ENCODE measurements at regions not wholly inside any gene's neighbourhood (a gene's known extent, or its start where the extent isn't known, plus 50 kb on each side); places are given as distances from the start of the nearest gene placed in this dataset.

DNA sequence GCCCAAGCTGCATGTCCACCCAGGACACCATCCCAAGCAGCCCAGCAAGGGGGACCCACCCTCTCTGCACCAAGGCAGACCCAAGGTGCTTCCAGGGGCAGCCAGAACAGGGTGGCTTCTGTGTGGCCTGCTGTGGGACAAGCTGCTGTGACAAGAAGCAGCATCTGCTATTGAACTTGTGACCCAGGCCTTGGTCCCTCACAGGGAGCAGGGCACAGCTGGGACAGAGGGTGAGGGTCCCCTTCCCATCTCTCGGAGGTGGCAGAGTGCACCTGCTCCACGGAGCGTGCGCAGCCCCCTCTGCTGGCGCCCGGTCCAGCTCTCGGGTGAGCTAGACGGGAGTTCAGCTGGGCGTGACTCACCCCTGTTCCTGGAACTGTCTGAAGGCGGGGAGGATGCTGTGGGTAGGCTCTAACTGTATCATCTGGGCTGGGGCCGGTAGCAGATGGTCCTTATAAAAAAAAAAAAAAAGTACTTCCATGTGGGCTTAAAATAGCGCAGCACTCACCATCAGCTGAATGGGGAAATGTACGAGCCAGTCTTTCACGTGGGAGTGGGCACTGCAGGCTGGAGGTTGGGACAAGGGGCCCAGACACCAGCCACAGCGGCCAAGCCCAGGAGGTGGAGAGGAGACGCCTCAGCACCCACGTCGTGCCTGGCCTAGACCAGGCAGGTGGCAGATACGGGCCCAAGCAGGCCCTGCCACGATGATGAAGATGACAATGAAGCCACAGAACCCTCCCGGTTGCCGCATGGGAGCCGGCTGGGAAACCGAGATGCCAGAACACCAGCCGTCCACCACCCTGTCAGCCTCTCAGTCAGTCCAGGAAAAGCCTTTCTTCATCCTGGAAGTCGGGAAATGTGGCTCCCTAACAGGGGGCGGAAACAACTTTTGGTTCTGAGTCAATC, 136.8 kb upstream of the ID2 start:
- peak; percentile 43 for DNase-seq
- Mint-ChIP-seq H3K4me1 (peaks cover 16 to 34% (median 31%) of the 10 kb centered on the region in 3 donors), H3K27me3 (peaks cover 76 to 87% (median 87%) of the 10 kb centered on the region in 3 donors), H3K9me3 (no peaks in the 10 kb centered on the region), H3K27ac (peak overlapping the region in 4 of 6 donors; percentile 24 to 70 (median 40)), H3K4me3 (no peak overlapping the region), H3K36me3 (peaks cover 0 to 8% of the 10 kb centered on the region in 2 donors)
- ATAC-seq (ENCODE audit: low read depth in 2 of 2) = peak; percentile 78 to 84

DNA sequence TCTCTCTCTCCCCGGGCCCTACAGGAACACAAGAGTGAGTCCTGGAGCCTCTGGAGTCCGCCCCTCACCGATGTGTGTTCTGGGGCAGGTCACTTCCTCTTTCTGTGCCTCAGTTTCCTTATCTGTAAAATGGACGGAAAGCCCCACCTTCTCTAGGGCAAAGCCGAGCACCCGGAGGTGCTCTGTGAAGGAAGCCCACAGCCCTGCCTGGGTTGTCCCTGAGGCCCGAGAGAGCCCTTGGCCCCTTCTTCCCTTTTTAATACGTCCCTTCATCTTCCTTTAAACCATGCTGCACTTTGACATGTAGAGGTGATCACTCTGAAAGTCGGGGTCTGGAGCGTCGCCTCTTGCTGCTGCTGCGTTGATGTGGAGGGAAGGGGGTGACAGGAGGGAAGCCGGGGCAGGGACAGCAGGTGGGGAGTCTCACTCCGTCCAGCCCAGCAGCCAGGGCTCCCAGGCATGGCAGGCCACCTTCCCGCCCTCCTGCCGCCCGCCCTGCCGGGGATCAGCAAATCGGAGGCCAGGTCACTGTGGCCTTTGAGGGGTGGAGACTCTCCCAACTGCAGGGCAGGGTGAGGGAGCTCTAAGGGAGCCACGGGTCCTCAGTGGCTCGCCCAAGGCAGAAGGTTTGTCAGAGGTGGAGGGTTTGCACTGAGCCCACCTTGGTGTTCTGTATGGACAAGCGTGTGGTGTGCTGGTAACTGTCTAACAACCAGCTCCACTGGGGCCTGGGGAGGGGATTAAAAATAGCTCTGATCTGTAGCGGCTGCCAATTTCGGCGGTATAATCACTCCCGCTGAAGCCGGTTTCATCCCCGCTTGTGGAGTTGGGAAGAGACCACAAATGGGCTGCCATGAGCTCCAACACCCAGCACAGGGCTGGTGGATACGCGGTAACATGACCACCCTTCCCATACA, 135.9 kb upstream of the ID2 start:
- Mint-ChIP-seq H3K9me3 (no peaks in the 10 kb centered on the region), H3K4me1 (peaks cover 14 to 34% (median 27%) of the 10 kb centered on the region in 3 donors), H3K27ac (peak overlapping the region in 3 of 6 donors; percentile 53 to 70 (median 65)), H3K27me3 (peaks cover 73 to 82% (median 80%) of the 10 kb centered on the region in 3 donors), H3K36me3 (peaks cover 0 to 8% of the 10 kb centered on the region in 2 donors), H3K4me3 (no peak overlapping the region)
- no peak for ATAC-seq (ENCODE audit: low read depth in 2 of 2)
- DNase-seq = no peak

DNA sequence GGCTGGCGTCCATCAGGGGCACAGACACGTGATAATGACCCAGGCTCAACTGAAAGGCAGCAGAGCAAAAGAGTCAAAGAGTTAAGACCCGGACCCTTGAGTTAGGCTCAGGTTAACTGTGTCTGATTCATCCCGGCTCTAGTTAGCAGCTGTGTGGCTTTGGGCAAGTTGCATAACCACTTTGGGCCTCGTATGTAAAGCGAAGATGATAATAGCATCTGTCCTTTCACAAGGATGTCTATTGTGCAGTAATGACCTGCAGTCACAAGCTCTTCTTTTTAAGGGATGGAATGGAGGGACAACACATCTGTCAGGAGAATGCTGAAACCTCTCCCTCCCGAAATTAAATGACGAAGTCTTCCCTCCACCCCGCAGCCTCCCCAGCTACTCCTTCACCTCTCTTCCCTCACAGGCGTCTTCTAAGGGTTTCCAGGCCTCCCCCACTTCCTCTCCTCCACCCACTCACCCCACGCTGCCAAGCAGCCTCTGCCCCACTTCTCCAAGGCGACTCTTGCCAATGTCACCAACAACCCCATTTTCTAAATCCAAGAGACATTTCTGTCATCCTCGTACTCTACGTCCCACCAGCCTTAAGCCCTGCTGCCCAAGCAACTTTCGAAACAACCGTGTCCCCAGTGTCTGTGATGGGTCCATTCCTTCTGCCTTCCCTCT, 135.1 kb upstream of the ID2 start:
- H3K36me3 Mint-ChIP-seq = peaks cover 0 to 13% of the 10 kb centered on the region in 2 donors
- H3K4me1 Mint-ChIP-seq = peaks cover 17 to 34% (median 27%) of the 10 kb centered on the region in 3 donors
- peak overlapping the region in 1 of 8 donors; percentile 34 for H3K4me3 Mint-ChIP-seq
- peak overlapping the region in 1 of 6 donors; percentile 65 for H3K27ac Mint-ChIP-seq
- no peak for ATAC-seq (ENCODE audit: low read depth in 2 of 2)
- peaks cover 73 to 82% (median 80%) of the 10 kb centered on the region in 3 donors for H3K27me3 Mint-ChIP-seq
- no peak for DNase-seq
- no peaks in the 10 kb centered on the region for H3K9me3 Mint-ChIP-seq

DNA sequence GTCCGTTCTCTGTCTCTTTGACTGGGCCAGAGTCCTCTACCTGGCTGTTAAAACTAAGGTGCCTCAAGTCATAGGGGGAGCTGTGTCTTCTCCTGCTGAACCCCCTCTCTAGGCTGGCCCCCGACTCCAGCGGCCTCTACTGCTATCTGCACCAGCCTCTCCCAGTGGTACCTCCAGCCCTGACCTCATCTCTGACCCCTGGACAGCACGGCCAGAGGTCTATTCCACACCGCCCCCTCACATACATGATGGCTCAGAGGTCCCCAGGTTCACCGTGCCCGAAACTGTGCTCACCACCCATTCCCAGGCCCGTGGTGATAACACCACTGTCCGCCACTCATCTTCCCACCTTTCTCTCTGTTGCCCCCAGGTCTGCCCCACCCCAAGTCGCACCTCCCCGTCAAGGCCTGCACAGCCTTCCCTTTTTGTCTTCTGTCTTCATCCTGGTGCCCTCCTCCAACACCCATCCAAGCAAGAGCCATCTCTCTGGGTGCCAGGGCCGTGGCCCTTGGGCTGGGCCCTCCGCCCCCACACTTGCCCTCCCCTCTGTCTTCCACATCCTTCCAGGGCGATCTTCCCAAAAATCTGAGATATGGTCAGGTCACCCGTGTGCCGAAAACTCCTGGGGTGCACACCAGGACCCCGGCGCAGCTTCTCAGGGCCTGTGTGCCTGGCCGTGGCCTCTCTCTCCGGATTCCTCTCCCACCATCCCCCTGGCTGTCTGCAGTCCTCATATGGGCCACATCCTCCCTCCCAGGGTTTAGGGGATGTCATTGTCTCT, 134.4 kb upstream of the ID2 start:
- Mint-ChIP-seq H3K9me3 (no peaks in the 10 kb centered on the region), H3K4me1 (peaks cover 25 to 39% (median 27%) of the 10 kb centered on the region in 3 donors), H3K27me3 (peaks cover 73 to 82% (median 80%) of the 10 kb centered on the region in 3 donors), H3K36me3 (peaks cover 0 to 17% of the 10 kb centered on the region in 2 donors), H3K4me3 (peak overlapping the region in 1 of 8 donors; percentile 34), H3K27ac (peak overlapping the region in 1 of 6 donors; percentile 68)
- ATAC-seq (ENCODE audit: low read depth in 2 of 2) (no peak), DNase-seq (no peak)

DNA sequence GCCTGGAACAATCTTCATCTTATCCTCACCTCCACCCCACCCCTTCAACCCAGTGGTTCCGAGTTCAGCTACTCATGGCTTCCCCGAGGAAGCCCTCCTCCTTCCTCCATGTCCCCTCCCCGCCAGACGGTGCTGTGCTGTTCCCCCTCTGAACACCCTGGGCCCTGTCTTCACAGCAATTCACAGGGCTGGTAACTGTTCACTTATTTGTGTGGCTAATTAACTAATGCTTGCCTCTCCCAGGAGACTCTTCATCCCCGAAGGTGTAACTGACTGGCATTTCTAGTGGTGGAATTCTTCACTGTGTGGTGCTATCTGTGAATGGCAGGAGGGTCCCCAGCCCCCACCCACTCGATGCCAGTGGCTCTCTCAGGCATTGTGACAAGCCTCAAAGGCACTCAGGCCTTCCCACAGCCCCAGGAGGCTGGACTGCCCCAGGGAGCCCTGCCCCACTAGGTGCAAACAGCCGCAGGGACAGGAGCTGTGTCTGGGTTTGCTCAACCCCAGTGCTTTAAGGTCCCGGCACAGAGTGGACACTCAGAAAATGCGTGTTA, 133.7 kb upstream of the ID2 start:
- DNase-seq (no peak), ATAC-seq (ENCODE audit: low read depth in 2 of 2) (no peak)
- peaks cover 68 to 77% (median 74%) of the 10 kb centered on the region in 3 donors for H3K27me3 Mint-ChIP-seq
- H3K4me3 Mint-ChIP-seq = no peak overlapping the region
- H3K36me3 Mint-ChIP-seq = peaks cover 0 to 17% of the 10 kb centered on the region in 2 donors
- no peaks in the 10 kb centered on the region for H3K9me3 Mint-ChIP-seq
- peak overlapping the region in 1 of 6 donors; percentile 82 for H3K27ac Mint-ChIP-seq
- peaks cover 21 to 34% (median 26%) of the 10 kb centered on the region in 3 donors for H3K4me1 Mint-ChIP-seq

DNA sequence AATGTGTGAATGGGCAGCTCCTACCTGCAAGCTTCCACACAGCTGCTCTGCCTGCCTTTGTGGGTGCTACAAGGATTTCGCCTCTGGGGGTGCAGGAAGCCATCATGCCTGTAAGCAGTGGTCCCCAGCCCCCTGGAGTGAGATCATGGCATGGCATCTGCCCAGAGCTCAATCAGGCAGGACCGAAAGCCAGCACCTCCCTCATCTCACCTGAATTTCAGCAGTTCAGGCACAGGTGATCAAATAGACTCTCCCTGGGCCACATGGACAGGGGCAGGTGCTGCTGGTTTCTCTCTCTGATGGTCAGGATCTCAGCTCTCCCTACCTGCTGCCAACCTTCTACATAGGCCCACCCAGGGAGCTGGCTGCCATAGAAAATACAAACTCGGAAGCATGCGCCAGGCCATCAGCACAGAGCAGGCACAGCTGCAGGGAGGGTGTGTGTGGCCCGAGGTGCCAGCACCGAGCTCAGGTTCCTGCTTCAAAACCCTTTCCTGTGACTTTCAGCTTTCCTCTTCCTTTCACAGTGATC, 133.2 kb upstream of the ID2 start:
- Mint-ChIP-seq H3K9me3 (no peaks in the 10 kb centered on the region), H3K4me1 (peaks cover 15 to 29% (median 22%) of the 10 kb centered on the region in 3 donors), H3K27me3 (peaks cover 68 to 71% (median 71%) of the 10 kb centered on the region in 3 donors), H3K36me3 (peaks cover 0 to 17% of the 10 kb centered on the region in 2 donors), H3K4me3 (no peak overlapping the region), H3K27ac (no peak overlapping the region)
- ATAC-seq (ENCODE audit: low read depth in 2 of 2) = no peak
- no peak for DNase-seq

DNA sequence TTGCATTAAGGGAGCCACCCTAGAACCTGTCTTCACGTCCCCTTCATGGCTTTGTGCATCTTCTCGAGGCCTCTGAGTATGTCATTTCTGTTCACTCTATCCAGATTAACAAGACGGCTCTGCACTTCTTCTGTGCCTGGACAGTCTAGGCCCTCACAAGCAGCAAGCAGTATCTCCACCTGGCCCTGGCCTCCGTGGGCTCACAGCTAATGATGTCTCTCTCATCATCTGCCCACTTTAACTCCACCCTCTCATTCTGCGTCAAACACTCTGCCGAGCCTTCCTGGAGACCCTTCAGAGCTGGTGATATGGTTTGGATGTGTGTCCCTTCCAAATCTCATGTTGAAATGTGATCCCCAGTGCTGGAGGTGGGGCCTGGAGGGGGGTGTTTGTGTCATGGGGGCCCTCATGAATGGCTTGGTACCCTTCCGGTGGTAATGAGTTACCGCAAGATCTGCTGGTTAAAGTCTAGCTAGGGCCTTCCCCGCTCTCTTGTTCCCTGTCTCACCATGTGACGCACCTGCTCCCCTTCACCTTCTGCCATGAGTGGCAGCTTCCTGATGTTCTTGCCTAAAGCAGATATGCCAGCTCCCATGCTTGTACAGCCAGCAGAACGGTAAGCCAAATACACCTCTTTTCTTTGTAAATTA, 132.5 kb upstream of the ID2 start:
- Mint-ChIP-seq H3K36me3 (peaks cover 0 to 17% of the 10 kb centered on the region in 2 donors), H3K27ac (no peak overlapping the region), H3K27me3 (peaks cover 64 to 66% (median 64%) of the 10 kb centered on the region in 3 donors), H3K4me3 (no peak overlapping the region), H3K9me3 (no peaks in the 10 kb centered on the region), H3K4me1 (peaks cover 9 to 22% (median 18%) of the 10 kb centered on the region in 3 donors)
- no peak for DNase-seq
- no peak for ATAC-seq (ENCODE audit: low read depth in 2 of 2)

DNA sequence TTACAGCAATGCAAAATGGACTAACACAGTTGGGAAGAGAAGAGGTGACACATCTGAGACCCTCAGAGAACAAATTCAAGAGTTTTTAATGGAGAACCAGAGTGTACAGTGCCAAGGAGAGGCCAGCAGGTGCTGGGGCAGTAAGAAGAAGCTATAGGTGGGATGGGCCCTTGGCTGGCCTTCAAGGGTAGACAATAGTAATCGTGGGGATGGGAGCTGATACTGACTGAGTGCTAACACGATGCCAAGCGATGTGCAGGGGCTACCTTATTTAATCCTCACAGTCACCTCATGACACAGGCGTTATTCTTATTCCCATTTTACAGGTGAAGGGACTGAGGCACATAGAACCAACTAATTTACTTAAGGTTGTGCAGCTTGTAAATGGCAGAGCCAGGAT, 131.9 kb upstream of the ID2 start:
- Mint-ChIP-seq H3K27ac (no peak overlapping the region), H3K4me1 (peaks cover 4 to 17% (median 16%) of the 10 kb centered on the region in 3 donors), H3K27me3 (peaks cover 60 to 61% (median 61%) of the 10 kb centered on the region in 3 donors), H3K4me3 (no peak overlapping the region), H3K9me3 (peaks cover 0 to under 1% (median 0%) of the 10 kb centered on the region in 7 donors), H3K36me3 (peaks cover 1 to 17% of the 10 kb centered on the region in 2 donors)
- DNase-seq (no peak), ATAC-seq (ENCODE audit: low read depth in 2 of 2) (no peak)

DNA sequence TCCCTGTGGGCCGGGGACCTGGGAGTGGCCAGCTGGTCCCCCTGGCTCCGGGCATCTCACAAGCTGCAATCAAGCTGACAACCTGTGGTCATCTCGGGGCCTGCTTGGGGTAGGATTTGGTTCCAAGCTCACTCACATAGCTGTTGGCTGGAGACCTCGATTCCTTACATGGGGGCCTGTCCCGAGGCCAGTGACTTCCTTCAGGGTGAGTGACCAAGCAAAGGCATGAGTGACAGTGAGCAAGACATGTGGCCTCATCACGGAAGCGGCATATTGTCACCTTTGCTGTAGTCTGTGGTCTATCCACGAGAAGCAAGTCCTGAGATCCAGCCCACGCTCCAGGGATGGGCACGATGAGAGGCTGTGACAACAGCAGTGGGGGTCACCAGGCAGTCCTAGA, 131.4 kb upstream of the ID2 start:
- Mint-ChIP-seq H3K27ac (no peak overlapping the region), H3K9me3 (peaks cover 0 to 4% (median 0%) of the 10 kb centered on the region in 7 donors)
- no peak for ATAC-seq (ENCODE audit: low read depth in 2 of 2)

DNA sequence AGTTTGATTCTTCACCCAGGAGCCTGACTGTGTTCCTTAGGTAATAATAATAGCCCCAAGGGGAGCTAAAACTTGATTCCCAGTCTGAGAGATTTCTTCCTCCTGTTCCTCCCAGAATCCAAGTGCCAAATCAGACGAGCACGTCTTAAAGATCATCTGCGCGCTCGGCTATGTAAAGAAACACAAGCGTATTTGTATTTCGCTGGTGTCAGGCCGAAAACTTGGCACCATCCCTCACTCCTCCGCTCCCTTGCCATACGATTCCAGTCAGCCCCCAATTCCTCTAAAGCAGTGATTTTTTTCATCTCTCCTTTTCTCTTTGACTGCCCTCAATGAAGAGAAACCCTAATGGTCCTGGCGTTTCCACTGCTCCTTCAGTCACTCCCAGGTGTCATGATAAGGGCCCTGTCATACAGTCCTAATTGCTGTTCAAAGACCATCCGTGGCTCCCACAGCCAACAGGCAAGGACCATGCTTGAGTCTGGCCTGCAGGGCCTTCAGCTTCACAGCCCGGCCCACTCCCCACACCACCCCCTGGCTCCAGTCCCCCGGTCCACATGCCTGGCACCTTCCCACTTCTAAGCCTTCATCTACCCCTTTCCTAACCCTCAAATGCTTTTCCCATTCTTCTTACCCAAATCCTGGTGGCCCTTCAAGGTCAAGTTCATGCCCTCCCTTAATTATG, 130.8 kb upstream of the ID2 start:
- peak overlapping the region in 1 of 6 donors; percentile 83 for H3K27ac Mint-ChIP-seq
- H3K27me3 Mint-ChIP-seq = peaks cover 52 to 63% (median 55%) of the 10 kb centered on the region in 3 donors
- peaks cover 0 to 16% (median 9%) of the 10 kb centered on the region in 3 donors for H3K4me1 Mint-ChIP-seq
- ATAC-seq (ENCODE audit: low read depth in 2 of 2) = no peak
- H3K4me3 Mint-ChIP-seq = no peak overlapping the region
- H3K36me3 Mint-ChIP-seq = peaks cover 4 to 17% of the 10 kb centered on the region in 2 donors
- DNase-seq = no peak
- peaks cover 0 to 4% (median 0%) of the 10 kb centered on the region in 7 donors for H3K9me3 Mint-ChIP-seq

More for the DNA sequence above, 131.4 kb upstream of the ID2 start:
- peaks cover 4 to 17% of the 10 kb centered on the region in 2 donors for H3K36me3 Mint-ChIP-seq
- H3K27me3 Mint-ChIP-seq = peaks cover 57 to 64% (median 59%) of the 10 kb centered on the region in 3 donors
- H3K4me1 Mint-ChIP-seq = peaks cover 0 to 16% (median 12%) of the 10 kb centered on the region in 3 donors
- DNase-seq = no peak
- H3K4me3 Mint-ChIP-seq = no peak overlapping the region

DNA sequence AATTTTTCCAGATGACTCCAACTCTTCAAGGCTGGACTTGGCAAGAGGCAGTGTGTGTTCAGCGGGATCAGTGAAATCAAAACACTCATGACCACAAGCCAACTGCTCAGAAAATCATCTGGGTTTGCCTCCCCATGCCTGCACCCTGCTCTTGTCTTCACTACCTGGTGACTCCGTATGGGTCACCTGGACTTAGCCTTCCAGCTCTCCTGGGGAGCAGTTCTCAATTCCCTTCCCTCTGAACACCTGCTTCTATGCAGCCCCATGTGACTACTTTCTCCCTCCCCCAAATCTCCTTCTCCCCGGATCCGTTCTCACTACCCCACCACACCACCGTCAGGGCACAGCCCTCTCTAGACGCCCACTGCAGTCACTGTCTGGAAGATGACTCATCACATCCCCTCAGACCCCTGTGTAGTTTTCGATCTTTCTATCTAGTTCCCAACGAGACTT, 130.2 kb upstream of the ID2 start:
- H3K4me1 Mint-ChIP-seq = peaks cover 0 to 16% (median 7%) of the 10 kb centered on the region in 3 donors
- H3K27me3 Mint-ChIP-seq = peaks cover 49 to 61% (median 53%) of the 10 kb centered on the region in 3 donors
- DNase-seq (no peak), ATAC-seq (ENCODE audit: low read depth in 2 of 2) (peak in 1 of 2 donors; percentile 46)
- peak overlapping the region in 1 of 8 donors; percentile 50 for H3K4me3 Mint-ChIP-seq
- peaks cover 0 to 4% (median 0%) of the 10 kb centered on the region in 7 donors for H3K9me3 Mint-ChIP-seq
- H3K27ac Mint-ChIP-seq = peak overlapping the region in 1 of 6 donors; percentile 33
- peaks cover 4 to 17% of the 10 kb centered on the region in 2 donors for H3K36me3 Mint-ChIP-seq
